CD4-positive, CD25-positive, alpha-beta regulatory T cell (primary cell): ENCODE measurements at regions not wholly inside any gene's neighbourhood (a gene's known extent, or its start where the extent isn't known, plus 50 kb on each side); places are given as distances from the start of the nearest gene placed in this dataset.

Source experiments
- ATAC-seq, 2 donors: fragments of 150-1000 bp; cut with Tn5 transposase; one replicate each; pipeline ENCODE4 v1.10.0; 2021; ENCODE audit warnings: low read depth in 2 of 2, moderate number of reproducible peaks in 2 of 2, moderate library complexity in 1 of 2
- DNase-seq, 3 donors: peaks; one replicate each; pipeline versions ENCODE4 v3.0.0 to v3.0.0-alpha.2; 2012 to 2022; ENCODE audit warnings: mixed read lengths in 1 of 3
- H3K27ac ChIP-seq: one replicate; pipeline ENCODE4 v1.7.0; 2013; ENCODE audit warnings: mild to moderate bottlenecking, low read length; ENCODE audit not compliant: insufficient read depth, poor library complexity, severe bottlenecking
- H3K27me3 ChIP-seq: one replicate; pipeline ENCODE4 v1.7.0; 2013; ENCODE audit warnings: low read length; ENCODE audit not compliant: control insufficient read depth, insufficient read depth
- H3K36me3 ChIP-seq: one replicate; pipeline ENCODE4 v1.7.0; 2013; ENCODE audit warnings: mild to moderate bottlenecking, low read length, moderate library complexity; ENCODE audit not compliant: control insufficient read depth, insufficient read depth
- H3K4me1 ChIP-seq: 2 replicates; pipeline ENCODE4 v1.7.0; 2013; ENCODE audit warnings: mild to moderate bottlenecking, low read length; ENCODE audit not compliant: insufficient read depth, control insufficient read depth, poor library complexity, severe bottlenecking
- H3K4me3 ChIP-seq: one replicate; pipeline ENCODE4 v1.7.0; 2013; ENCODE audit warnings: low read depth, mild to moderate bottlenecking, low read length, moderate library complexity
- H3K9me3 ChIP-seq, 2 experiments: 1 replicate in 1 of 2; 2 replicates in 1 of 2; pipeline ENCODE4 v1.7.0; 2013; ENCODE audit warnings: low read length in 2 of 2, mild to moderate bottlenecking in 1 of 2, moderate library complexity in 1 of 2; ENCODE audit not compliant: control insufficient read depth in 2 of 2
- H3K27ac Mint-ChIP-seq, 3 donors: one replicate each; pipeline ENCODE4 v1.8.0; 2020 to 2022; ENCODE audit warnings: mild to moderate bottlenecking in 3 of 3, mixed read lengths in 3 of 3, moderate library complexity in 2 of 3
- H3K27me3 Mint-ChIP-seq: one replicate; pipeline ENCODE4 v1.8.0; 2022; ENCODE audit warnings: mild to moderate bottlenecking, mixed read lengths
- H3K36me3 Mint-ChIP-seq: one replicate; pipeline ENCODE4 v1.8.0; 2020; ENCODE audit warnings: mixed read lengths
- H3K4me1 Mint-ChIP-seq, 4 donors: one replicate each; pipeline ENCODE4 v1.8.0; 2020 to 2022; ENCODE audit warnings: mixed read lengths in 4 of 4, mild to moderate bottlenecking in 1 of 4
- H3K4me3 Mint-ChIP-seq, 4 donors: one replicate each; pipeline ENCODE4 v1.8.0; 2020 to 2022; ENCODE audit warnings: mild to moderate bottlenecking in 4 of 4, mixed read lengths in 4 of 4, moderate library complexity in 3 of 4
- H3K9me3 Mint-ChIP-seq, 7 donors: one replicate each; pipeline ENCODE4 v1.8.0; 2020 to 2022; ENCODE audit warnings: mixed read lengths in 7 of 7, mild to moderate bottlenecking in 3 of 7, moderate library complexity in 2 of 7

DNA sequence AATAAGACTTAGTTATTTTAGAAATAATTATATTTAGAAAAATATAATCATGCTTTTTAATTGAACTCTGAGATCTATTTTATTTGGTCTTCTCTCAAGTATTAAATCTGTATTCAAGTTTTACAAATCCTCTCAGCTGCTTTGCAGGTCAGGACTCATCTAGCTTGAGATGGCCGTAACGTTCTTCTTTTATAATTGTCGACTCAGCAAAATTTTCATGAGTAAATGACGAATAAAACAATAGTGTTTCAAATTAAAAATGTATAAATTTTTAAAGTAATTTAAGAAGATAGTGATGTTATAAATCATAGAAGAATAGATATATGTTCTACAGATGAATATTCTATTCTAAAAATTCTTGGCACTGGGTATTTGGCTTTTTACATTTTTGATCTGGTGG lies 957.1 kb upstream of the EYS start:
- DNase-seq (no peak), ATAC-seq (no peak)
- Mint-ChIP-seq H3K4me3 (no peak overlapping the region), H3K9me3 (peaks cover 0 to 11% (median 2%) of the 10 kb centered on the region in 7 donors), H3K4me1 (no peaks in the 10 kb centered on the region), H3K27me3 (no peaks in the 10 kb centered on the region), H3K36me3 (no peaks in the 10 kb centered on the region), H3K27ac (no peak overlapping the region)
- Histone ChIP-seq H3K4me3 (no peak overlapping the region), H3K27ac (no peak overlapping the region), H3K27me3 (no peaks in the 10 kb centered on the region), H3K4me1 (no peaks in the 10 kb centered on the region), H3K36me3 (no peaks in the 10 kb centered on the region), H3K9me3 (peaks cover 5 to 11% of the 10 kb centered on the region in 2 experiments)

GRCh38 chr6:66662721-66663507 lies 955.9 kb upstream of the EYS start:
- no peaks in the 10 kb centered on the region for H3K4me1 Mint-ChIP-seq
- H3K4me1 ChIP-seq, result no peaks in the 10 kb centered on the region
- no peaks in the 10 kb centered on the region for H3K27me3 ChIP-seq
- H3K27me3 Mint-ChIP-seq, result no peaks in the 10 kb centered on the region
- no peak overlapping the region for H3K4me3 ChIP-seq
- no peak overlapping the region for H3K27ac ChIP-seq
- no peak overlapping the region for H3K4me3 Mint-ChIP-seq
- no peak overlapping the region for H3K27ac Mint-ChIP-seq
- H3K9me3 Mint-ChIP-seq, result peaks cover 0 to 18% (median 2%) of the 10 kb centered on the region in 7 donors
- DNase-seq (no peak), ATAC-seq (no peak)
- peaks cover 5 to 11% of the 10 kb centered on the region in 2 experiments for H3K9me3 ChIP-seq
- no peaks in the 10 kb centered on the region for H3K36me3 Mint-ChIP-seq
- H3K36me3 ChIP-seq, result no peaks in the 10 kb centered on the region

- Histone ChIP-seq H3K36me3 (no peaks in the 10 kb centered on the region), H3K9me3 (peaks cover 5 to 11% of the 10 kb centered on the region in 2 experiments), H3K27me3 (no peaks in the 10 kb centered on the region), H3K4me1 (no peaks in the 10 kb centered on the region), H3K4me3 (no peak overlapping the region), H3K27ac (no peak overlapping the region)
- H3K36me3 Mint-ChIP-seq, result no peaks in the 10 kb centered on the region
- H3K9me3 Mint-ChIP-seq, result peaks cover 0 to 18% (median 2%) of the 10 kb centered on the region in 7 donors
- DNase-seq, result no peak
- no peak for ATAC-seq
- no peaks in the 10 kb centered on the region for H3K4me1 Mint-ChIP-seq
- no peak overlapping the region for H3K27ac Mint-ChIP-seq
- H3K27me3 Mint-ChIP-seq, result no peaks in the 10 kb centered on the region
- no peak overlapping the region for H3K4me3 Mint-ChIP-seq
These were observed 955.2 kb upstream of the EYS start for GRCh38 chr6:66662196-66662595.

- Mint-ChIP-seq H3K27ac (no peak overlapping the region), H3K9me3 (peaks cover 0 to 30% (median 11%) of the 10 kb centered on the region in 7 donors), H3K27me3 (no peaks in the 10 kb centered on the region), H3K4me3 (no peak overlapping the region), H3K4me1 (no peaks in the 10 kb centered on the region), H3K36me3 (no peaks in the 10 kb centered on the region)
- no peak overlapping the region for H3K27ac ChIP-seq
- no peak for ATAC-seq
- no peaks in the 10 kb centered on the region for H3K36me3 ChIP-seq
- H3K4me1 ChIP-seq, result no peaks in the 10 kb centered on the region
- DNase-seq, result no peak
- H3K4me3 ChIP-seq, result no peak overlapping the region
- peaks cover 3 to 5% of the 10 kb centered on the region in 2 experiments for H3K9me3 ChIP-seq
- H3K27me3 ChIP-seq, result no peaks in the 10 kb centered on the region
These were observed 948.4 kb upstream of the EYS start for GRCh38 chr6:66655420-66655819.

DNA sequence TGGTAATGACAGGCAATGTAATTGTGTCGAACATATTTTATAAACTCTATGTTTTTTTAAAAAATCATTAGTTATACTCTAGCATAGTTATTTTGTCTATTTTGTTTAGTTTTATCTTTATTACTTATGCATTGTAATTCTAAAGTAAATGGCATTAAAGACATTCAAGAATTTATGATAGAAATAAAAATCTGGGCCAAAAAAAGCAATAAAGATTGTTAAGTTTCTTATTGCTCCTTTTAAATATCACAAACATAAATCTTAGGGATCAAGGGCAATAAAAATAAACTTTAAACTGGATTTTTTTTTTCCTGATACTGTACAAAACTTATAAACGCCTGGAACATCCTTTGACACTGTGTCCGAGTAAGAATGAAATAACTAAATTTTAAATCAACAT lies 931.5 kb upstream of the EYS start:
- Histone ChIP-seq H3K36me3 (no peaks in the 10 kb centered on the region), H3K27ac (no peak overlapping the region), H3K4me3 (no peak overlapping the region), H3K4me1 (no peaks in the 10 kb centered on the region), H3K9me3 (no peaks in the 10 kb centered on the region), H3K27me3 (no peaks in the 10 kb centered on the region)
- Mint-ChIP-seq H3K36me3 (no peaks in the 10 kb centered on the region), H3K27me3 (no peaks in the 10 kb centered on the region), H3K4me3 (no peak overlapping the region), H3K27ac (no peak overlapping the region), H3K9me3 (peaks cover 2 to 22% (median 6%) of the 10 kb centered on the region in 7 donors), H3K4me1 (no peaks in the 10 kb centered on the region)
- DNase-seq (no peak), ATAC-seq (no peak)

- H3K4me3 Mint-ChIP-seq, result no peak overlapping the region
- Histone ChIP-seq H3K9me3 (no peaks in the 10 kb centered on the region), H3K27ac (no peak overlapping the region), H3K4me3 (no peak overlapping the region), H3K36me3 (no peaks in the 10 kb centered on the region), H3K27me3 (no peaks in the 10 kb centered on the region), H3K4me1 (no peaks in the 10 kb centered on the region)
- no peaks in the 10 kb centered on the region for H3K27me3 Mint-ChIP-seq
- peaks cover 3 to 22% (median 6%) of the 10 kb centered on the region in 7 donors for H3K9me3 Mint-ChIP-seq
- ATAC-seq, result no peak
- no peak for DNase-seq
- H3K36me3 Mint-ChIP-seq, result no peaks in the 10 kb centered on the region
- no peaks in the 10 kb centered on the region for H3K4me1 Mint-ChIP-seq
- H3K27ac Mint-ChIP-seq, result no peak overlapping the region
These were observed 931.1 kb upstream of the EYS start for GRCh38 chr6:66638099-66638498.

- DNase-seq, result no peak
These were observed 921.9 kb upstream of the EYS start for GRCh38 chr6:66628917-66629316.

GRCh38 chr6:66623050-66623449 lies 916.0 kb upstream of the EYS start:
- no peak for DNase-seq
- Histone ChIP-seq H3K27me3 (no peaks in the 10 kb centered on the region), H3K4me3 (no peak overlapping the region), H3K27ac (no peak overlapping the region), H3K9me3 (peaks cover 0 to 3% of the 10 kb centered on the region in 2 experiments), H3K4me1 (no peaks in the 10 kb centered on the region), H3K36me3 (no peaks in the 10 kb centered on the region)
- Mint-ChIP-seq H3K36me3 (no peaks in the 10 kb centered on the region), H3K27me3 (no peaks in the 10 kb centered on the region), H3K27ac (no peak overlapping the region), H3K9me3 (peaks cover 3 to 18% (median 11%) of the 10 kb centered on the region in 7 donors), H3K4me3 (no peak overlapping the region), H3K4me1 (no peaks in the 10 kb centered on the region)
- ATAC-seq, result no peak

More at GRCh38 chr6:66628917-66629316, 921.9 kb upstream of the EYS start:
- Histone ChIP-seq H3K36me3 (no peaks in the 10 kb centered on the region), H3K27ac (no peak overlapping the region), H3K9me3 (peaks cover 0 to 3% of the 10 kb centered on the region in 2 experiments), H3K4me1 (no peaks in the 10 kb centered on the region), H3K27me3 (no peaks in the 10 kb centered on the region), H3K4me3 (no peak overlapping the region)
- peaks cover 2 to 13% (median 5%) of the 10 kb centered on the region in 7 donors for H3K9me3 Mint-ChIP-seq
- H3K4me3 Mint-ChIP-seq, result no peak overlapping the region
- no peaks in the 10 kb centered on the region for H3K27me3 Mint-ChIP-seq
- H3K36me3 Mint-ChIP-seq, result no peaks in the 10 kb centered on the region
- H3K4me1 Mint-ChIP-seq, result no peaks in the 10 kb centered on the region
- H3K27ac Mint-ChIP-seq, result no peak overlapping the region
- no peak for ATAC-seq
